Panc1 (cell line): ENCODE measurements at regions not wholly inside any gene's neighbourhood (a gene's known extent, or its start where the extent isn't known, plus 50 kb on each side); places are given as distances from the start of the nearest gene placed in this dataset.

Experiments
- CTCF ChIP-seq: fragments of 450-650 bp; IDR thresholded peaks from 2 replicates; pipeline ENCODE4 v1.5.1; 2017; ENCODE audit warnings: mild to moderate bottlenecking
- REST ChIP-seq, 2 experiments: IDR thresholded peaks; 2 replicates each; pipeline ENCODE4 v1.6.1; 2011 to 2012; ENCODE audit warnings: low read depth in 2 of 2, control low read depth in 1 of 2, low read length in 1 of 2, mild to moderate bottlenecking in 1 of 2, moderate library complexity in 1 of 2; ENCODE audit not compliant: insufficient read depth in 1 of 2
- SIN3A ChIP-seq: IDR thresholded peaks from 2 replicates; pipeline ENCODE4 v1.6.1; 2012; ENCODE audit warnings: low read depth, mild to moderate bottlenecking, low read length, moderate library complexity, borderline replicate concordance; ENCODE audit not compliant: insufficient read depth

- TF ChIP-seq SIN3A (no peak), CTCF (no peak), REST (IDR thresholded peaks at IDR 0.05; ENCODE audit: insufficient read depth in 1 of 2, low read depth in 2 of 2, low read length in 1 of 2) (no peak)
Observed at GRCh38 chr18:41072946-41073345, 882.1 kb upstream of the PIK3C3 start.
